Smooth muscle cell (in vitro differentiated cells): ENCODE measurements at regions not wholly inside any gene's neighbourhood (a gene's known extent, or its start where the extent isn't known, plus 50 kb on each side); places are given as distances from the start of the nearest gene placed in this dataset.

Experiments used
- DNase-seq: peaks from one replicate; lab custom pipeline; 2025; ENCODE audit not compliant: unreplicated experiment; lab: John Stamatoyannopoulos, UW
- H2AFZ ChIP-seq: fragments of 200-600 bp; sonication (generic); 2 replicates; pipeline ENCODE4 v1.6.0; 2016; ENCODE audit warnings: antibody characterized with exemption, low read depth, mild to moderate bottlenecking
- H3F3A ChIP-seq: fragments of 200-600 bp; sonication (generic); 2 replicates; pipeline ENCODE4 v1.6.0; 2017; ENCODE audit warnings: antibody characterized with exemption, low read depth
- H3K27ac ChIP-seq: fragments of 200-600 bp; sonication (generic); 2 replicates; pipeline ENCODE4 v1.5.1; 2016; ENCODE audit warnings: low read depth, mild to moderate bottlenecking
- H3K27me3 ChIP-seq: fragments of 200-600 bp; sonication (generic); 2 replicates; pipeline ENCODE4 v1.6.1; 2016; ENCODE audit warnings: low read depth, mild to moderate bottlenecking
- H3K36me3 ChIP-seq: fragments of 200-600 bp; sonication (generic); 2 replicates; pipeline ENCODE4 v1.5.1; 2016; ENCODE audit warnings: low read depth
- H3K4me1 ChIP-seq: fragments of 200-600 bp; sonication (generic); 2 replicates; pipeline ENCODE4 v1.5.1; 2016; ENCODE audit warnings: low read depth
- H3K4me2 ChIP-seq: fragments of 200-600 bp; sonication (generic); 2 replicates; pipeline ENCODE4 v1.6.0; 2016; ENCODE audit warnings: mild to moderate bottlenecking
- H3K4me3 ChIP-seq: fragments of 200-600 bp; sonication (generic); 2 replicates; pipeline ENCODE4 v1.5.1; 2016; ENCODE audit warnings: mild to moderate bottlenecking
- H3K79me2 ChIP-seq: fragments of 200-600 bp; sonication (generic); 2 replicates; pipeline ENCODE4 v1.6.0; 2016; ENCODE audit warnings: low read depth, mild to moderate bottlenecking
- H3K9ac ChIP-seq: fragments of 200-600 bp; sonication (generic); 2 replicates; pipeline ENCODE4 v1.6.0; 2016; ENCODE audit warnings: low read depth
- H3K9me3 ChIP-seq: fragments of 200-600 bp; sonication (generic); replicated peaks from 2 replicates; pipeline ENCODE4 v1.5.1; 2016; ENCODE audit warnings: low read depth
- H4K20me1 ChIP-seq: fragments of 200-600 bp; sonication (generic); 2 replicates; pipeline ENCODE4 v1.6.0; 2016; ENCODE audit warnings: low read depth
- CTCF ChIP-seq: fragments of 200-600 bp; sonication (generic); IDR thresholded peaks from 2 replicates; pipeline ENCODE4 v1.5.1; 2017; ENCODE audit warnings: borderline replicate concordance, mild to moderate bottlenecking, antibody characterized with exemption; ENCODE audit not compliant: insufficient read depth, poor library complexity, severe bottlenecking
- WGBS: methylation state at CpG from one replicate; pipeline ENCODE4 v1.1.7; 2016; ENCODE audit warnings: low lambda C conversion rate; 5-methylcytosine and 5-hydroxymethylcytosine counted together

DNA sequence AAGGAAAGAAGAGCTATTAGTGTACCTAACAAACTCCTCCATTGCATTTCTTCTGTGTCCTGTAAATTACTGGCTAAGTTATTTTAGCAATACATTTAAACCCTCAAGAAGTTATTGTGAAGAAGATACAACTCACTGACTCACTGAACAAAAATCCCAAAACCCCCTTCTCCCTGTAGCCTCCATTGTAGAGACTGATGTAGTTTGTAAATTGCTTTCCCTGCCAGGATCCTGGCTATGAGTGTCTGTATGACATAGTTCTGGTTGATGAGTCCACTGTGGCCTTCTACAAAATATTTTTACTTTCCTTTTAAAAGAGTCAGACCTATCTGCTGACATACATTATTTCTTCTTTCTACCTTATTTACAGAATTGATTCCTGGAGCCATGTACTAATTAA is 155.6 kb downstream of the SLC6A15 start:
- peak overlapping the region; percentile 1 for H3K4me2 ChIP-seq
- no peak overlapping the region for H3K9ac ChIP-seq
- H3K4me1 ChIP-seq: no peaks in the 10 kb centered on the region
- H4K20me1 ChIP-seq: no peaks in the 10 kb centered on the region
- H3K79me2 ChIP-seq: no peaks in the 10 kb centered on the region
- no peaks in the 10 kb centered on the region for H3F3A ChIP-seq
- H3K4me3 ChIP-seq: no peak overlapping the region
- H3K27ac ChIP-seq: peak overlapping the region; percentile 44
- H3K27me3 ChIP-seq: no peaks in the 10 kb centered on the region
- DNase-seq: no peak
- H2AFZ ChIP-seq: peak overlapping the region; percentile 3
- H3K9me3 ChIP-seq: no peaks in the 10 kb centered on the region
- no peak for TF ChIP-seq CTCF
- no peaks in the 10 kb centered on the region for H3K36me3 ChIP-seq

- Histone ChIP-seq H3K4me2 (no peak overlapping the region), H3K9me3 (no peaks in the 10 kb centered on the region), H3F3A (peaks cover 3% of the 10 kb centered on the region), H3K79me2 (no peaks in the 10 kb centered on the region), H3K4me1 (no peaks in the 10 kb centered on the region), H4K20me1 (no peaks in the 10 kb centered on the region), H3K27me3 (no peaks in the 10 kb centered on the region), H3K27ac (no peak overlapping the region), H3K4me3 (no peak overlapping the region), H3K9ac (no peak overlapping the region), H2AFZ (no peak overlapping the region), H3K36me3 (no peaks in the 10 kb centered on the region)
- 80% methylated on average over 3 of the region's 3 CpGs for WGBS
- DNase-seq: no peak
- no peak for TF ChIP-seq CTCF
Observed at GRCh38 chr12:84745127-84745526, 167.5 kb downstream of the SLC6A15 start.

DNA sequence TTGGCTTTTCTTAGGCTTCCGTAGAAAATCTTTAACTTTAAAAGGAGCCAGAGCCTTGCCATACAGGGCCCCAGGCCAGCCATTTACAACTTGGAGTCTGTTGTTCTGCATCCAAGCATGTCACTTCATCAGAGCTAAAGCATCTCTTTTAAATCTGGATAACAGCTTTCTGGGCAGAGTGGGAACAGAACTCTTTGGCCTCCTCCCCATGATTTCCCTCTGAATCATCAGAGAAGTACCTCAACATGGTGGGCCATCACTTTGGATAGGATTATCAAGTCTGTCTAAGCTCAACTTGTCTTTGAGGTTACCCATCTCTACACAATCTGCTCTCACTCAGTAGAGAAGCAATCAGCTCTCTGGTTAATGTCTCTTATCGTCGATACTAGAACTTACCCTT is 170.9 kb downstream of the SLC6A15 start:
- no peaks in the 10 kb centered on the region for H3K27me3 ChIP-seq
- no peak overlapping the region for H3K9ac ChIP-seq
- no peaks in the 10 kb centered on the region for H3K9me3 ChIP-seq
- no peak for TF ChIP-seq CTCF
- H3K27ac ChIP-seq: peak overlapping the region; percentile 32
- H3K36me3 ChIP-seq: no peaks in the 10 kb centered on the region
- H3K4me1 ChIP-seq: peaks cover 3% of the 10 kb centered on the region
- H3K4me2 ChIP-seq: peak overlapping the region; percentile 23
- H2AFZ ChIP-seq: peak overlapping the region; percentile 64
- 4% methylated on average over 3 of the region's 3 CpGs for WGBS
- no peak overlapping the region for H3K4me3 ChIP-seq
- no peaks in the 10 kb centered on the region for H4K20me1 ChIP-seq
- no peaks in the 10 kb centered on the region for H3K79me2 ChIP-seq
- no peak for DNase-seq
- H3F3A ChIP-seq: peaks cover 11% of the 10 kb centered on the region

DNA sequence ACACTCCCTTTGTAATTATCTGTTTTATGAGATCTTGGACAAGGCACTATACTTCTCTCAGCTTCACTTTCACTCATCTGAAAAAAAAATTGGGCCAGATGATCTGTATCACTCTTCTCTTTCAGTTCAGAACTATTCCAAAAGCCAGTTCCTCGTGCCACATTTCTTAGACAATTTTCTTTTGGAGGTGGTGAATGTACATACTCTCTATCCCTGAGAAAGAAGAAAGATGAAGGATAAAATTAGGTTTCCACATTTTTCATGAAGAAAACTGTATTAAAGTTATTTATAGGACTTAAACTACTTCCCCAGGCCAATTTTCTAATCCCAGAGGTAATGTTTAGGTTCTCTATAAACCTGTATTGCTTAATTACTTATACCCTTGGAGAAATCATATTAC is 171.6 kb downstream of the SLC6A15 start:
- Histone ChIP-seq H2AFZ (peak overlapping the region; percentile 64), H3K36me3 (no peaks in the 10 kb centered on the region), H3K27ac (peak overlapping the region; percentile 32), H3K4me1 (peaks cover 3% of the 10 kb centered on the region), H3F3A (peaks cover 11% of the 10 kb centered on the region), H3K4me3 (no peak overlapping the region), H3K4me2 (peak overlapping the region; percentile 23), H3K27me3 (no peaks in the 10 kb centered on the region), H3K9me3 (no peaks in the 10 kb centered on the region), H3K79me2 (no peaks in the 10 kb centered on the region), H4K20me1 (no peaks in the 10 kb centered on the region), H3K9ac (no peak overlapping the region)
- TF ChIP-seq CTCF: no peak
- 42% methylated on average over 1 of the region's 1 CpG for WGBS
- no peak for DNase-seq
